OCI-LY1 (cell line): ENCODE measurements at regions not wholly inside any gene's neighbourhood (a gene's known extent, or its start where the extent isn't known, plus 50 kb on each side); places are given as distances from the start of the nearest gene placed in this dataset.

Source experiments
- CTCF ChIP-seq: fragments of 200-600 bp; sonication (generic), shearing (Covaris generic); IDR thresholded peaks from 2 replicates; pipeline ENCODE4 v1.5.1; 2017; ENCODE audit warnings: mild to moderate bottlenecking, antibody characterized with exemption, low read length, moderate library complexity, mixed read lengths
- EZH2 ChIP-seq: fragments of 200-600 bp; sonication (generic), shearing (Covaris generic); IDR thresholded peaks from 2 replicates; pipeline ENCODE4 v1.8.0; 2017; ENCODE audit warnings: borderline replicate concordance, mixed run types, mild to moderate bottlenecking, antibody characterized with exemption, low read length, moderate library complexity, mixed read lengths

GRCh38 chr4:43932448-43932847, 516.2 kb downstream of the KCTD8 start:
- TF ChIP-seq EZH2, result no peak
- no peak for TF ChIP-seq CTCF
